Suprapubic skin (tissue), 4 donors: ENCODE measurements at regions not wholly inside any gene's neighbourhood (a gene's known extent, or its start where the extent isn't known, plus 50 kb on each side); places are given as distances from the start of the nearest gene placed in this dataset.

Experiments
- DNase-seq, 2 donors: peaks; one replicate each; pipeline ENCODE4 v3.0.0-alpha.2; 2019; ENCODE audit warnings: low spot score in 2 of 2
- H3K27ac ChIP-seq: fragments of 200-600 bp; sonication (generic); one replicate; pipeline ENCODE4 v1.5.1; 2019
- H3K27me3 ChIP-seq: fragments of 200-600 bp; sonication (generic); one replicate; pipeline ENCODE4 v1.5.1; 2019
- H3K36me3 ChIP-seq: fragments of 200-600 bp; sonication (generic); one replicate; pipeline ENCODE4 v1.5.1; 2019
- H3K4me1 ChIP-seq: fragments of 200-600 bp; sonication (generic); one replicate; pipeline ENCODE4 v1.5.1; 2019
- H3K4me3 ChIP-seq: fragments of 200-600 bp; sonication (generic); one replicate; pipeline ENCODE4 v1.5.1; 2019; ENCODE audit warnings: mild to moderate bottlenecking
- H3K9me3 ChIP-seq: fragments of 200-600 bp; sonication (generic); one replicate; pipeline ENCODE4 v1.5.1; 2019
- EP300 ChIP-seq: sonication (generic); formaldehyde crosslinking; IDR thresholded peaks from one replicate; pipeline ENCODE4 v1.6.1; 2017; ENCODE audit warnings: antibody characterized with exemption
- POLR2A ChIP-seq, 2 donors: fragments of 450-650 bp; IDR thresholded peaks; one replicate each; pipeline ENCODE4 v1.6.1; 2017; ENCODE audit warnings: antibody characterized with exemption in 2 of 2, mild to moderate bottlenecking in 2 of 2, moderate library complexity in 2 of 2
- POLR2AphosphoS5 ChIP-seq, 3 donors: sonication (generic); formaldehyde crosslinking; IDR thresholded peaks; one replicate each; pipeline ENCODE4 v1.6.1; 2017; ENCODE audit warnings: antibody characterized with exemption in 3 of 3
- WGBS: methylation state at CpG from one replicate; pipeline ENCODE4 v1.1.5; 2018; 5-methylcytosine and 5-hydroxymethylcytosine counted together
- TF ChIP-seq, protein P1 (sequence below), 2 donors: fragments of 200-600 bp in 1 of 2; fragments of 450-650 bp in 1 of 2; sonication (generic) in 1 of 2; IDR thresholded peaks; one replicate each; pipeline ENCODE4 v1.5.1; 2016 to 2019; ENCODE audit warnings: antibody characterized with exemption in 2 of 2, mild to moderate bottlenecking in 1 of 2, moderate library complexity in 1 of 2

DNA sequence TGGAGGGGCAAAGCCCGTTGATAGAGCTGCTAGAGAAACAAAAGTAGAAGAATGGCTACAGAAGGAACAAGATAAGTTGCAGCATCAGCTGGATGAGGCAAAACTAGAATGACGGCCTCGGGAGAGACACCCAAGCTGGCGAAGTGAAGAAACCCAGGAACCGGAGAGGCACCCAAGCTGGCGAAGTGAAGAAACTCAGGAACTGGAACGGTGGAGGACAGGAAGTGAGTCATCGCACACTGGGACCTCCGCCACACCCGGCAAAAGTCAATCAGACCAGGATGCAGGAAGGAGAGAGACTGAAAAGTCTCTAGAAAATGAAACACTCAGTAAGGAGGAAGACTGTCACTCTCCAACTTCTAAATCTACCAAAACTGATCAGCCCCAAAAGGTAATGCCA is 133.0 kb upstream of the NEBL start:
- Histone ChIP-seq H3K4me1 (no peaks in the 10 kb centered on the region), H3K4me3 (no peak overlapping the region), H3K9me3 (no peaks in the 10 kb centered on the region), H3K27ac (no peak overlapping the region), H3K36me3 (no peaks in the 10 kb centered on the region), H3K27me3 (no peaks in the 10 kb centered on the region)
- no peak for DNase-seq
- 80% methylated on average over 10 of the region's 10 CpGs for WGBS
- no peak for TF ChIP-seq EP300
- no peak for TF ChIP-seq POLR2AphosphoS5 (IDR thresholded peaks at IDR 0.05)
- TF ChIP-seq POLR2A (IDR thresholded peaks at IDR 0.05) = no peak
- TF ChIP-seq, protein P1, sequence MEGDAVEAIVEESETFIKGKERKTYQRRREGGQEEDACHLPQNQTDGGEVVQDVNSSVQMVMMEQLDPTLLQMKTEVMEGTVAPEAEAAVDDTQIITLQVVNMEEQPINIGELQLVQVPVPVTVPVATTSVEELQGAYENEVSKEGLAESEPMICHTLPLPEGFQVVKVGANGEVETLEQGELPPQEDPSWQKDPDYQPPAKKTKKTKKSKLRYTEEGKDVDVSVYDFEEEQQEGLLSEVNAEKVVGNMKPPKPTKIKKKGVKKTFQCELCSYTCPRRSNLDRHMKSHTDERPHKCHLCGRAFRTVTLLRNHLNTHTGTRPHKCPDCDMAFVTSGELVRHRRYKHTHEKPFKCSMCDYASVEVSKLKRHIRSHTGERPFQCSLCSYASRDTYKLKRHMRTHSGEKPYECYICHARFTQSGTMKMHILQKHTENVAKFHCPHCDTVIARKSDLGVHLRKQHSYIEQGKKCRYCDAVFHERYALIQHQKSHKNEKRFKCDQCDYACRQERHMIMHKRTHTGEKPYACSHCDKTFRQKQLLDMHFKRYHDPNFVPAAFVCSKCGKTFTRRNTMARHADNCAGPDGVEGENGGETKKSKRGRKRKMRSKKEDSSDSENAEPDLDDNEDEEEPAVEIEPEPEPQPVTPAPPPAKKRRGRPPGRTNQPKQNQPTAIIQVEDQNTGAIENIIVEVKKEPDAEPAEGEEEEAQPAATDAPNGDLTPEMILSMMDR (IDR thresholded peaks at IDR 0.05) = no peak

DNA sequence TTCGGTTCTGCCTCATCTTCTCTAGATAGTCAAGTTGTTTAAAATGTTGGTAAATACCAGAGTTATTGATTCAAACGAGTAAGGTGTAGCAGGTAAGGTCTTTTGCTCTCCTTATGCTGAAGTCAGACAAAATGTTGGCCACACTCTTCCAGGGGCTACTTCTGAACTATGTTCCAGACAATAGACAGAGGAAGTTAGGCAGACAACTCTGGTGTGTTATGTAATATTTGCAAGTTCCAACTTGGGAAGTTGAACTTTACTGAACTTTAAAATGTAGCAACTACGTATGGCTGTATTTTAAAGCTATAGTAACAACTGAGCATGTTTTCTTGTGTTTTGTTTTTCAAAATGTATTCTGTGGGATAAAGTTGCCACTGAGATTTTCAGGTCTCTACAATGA is 125.7 kb upstream of the NEBL start:
- peaks cover 5% of the 10 kb centered on the region for H3K4me1 ChIP-seq
- H3K27me3 ChIP-seq = no peaks in the 10 kb centered on the region
- WGBS = 62% methylated on average over 3 of the region's 3 CpGs
- TF ChIP-seq EP300 (no peak), POLR2A (IDR thresholded peaks at IDR 0.05) (no peak), POLR2AphosphoS5 (IDR thresholded peaks at IDR 0.05) (no peak)
- TF ChIP-seq, protein P1 (IDR thresholded peaks at IDR 0.05) = no peak
- no peak overlapping the region for H3K4me3 ChIP-seq
- no peak overlapping the region for H3K27ac ChIP-seq
- no peaks in the 10 kb centered on the region for H3K9me3 ChIP-seq
- no peak for DNase-seq
- H3K36me3 ChIP-seq = no peaks in the 10 kb centered on the region

DNA sequence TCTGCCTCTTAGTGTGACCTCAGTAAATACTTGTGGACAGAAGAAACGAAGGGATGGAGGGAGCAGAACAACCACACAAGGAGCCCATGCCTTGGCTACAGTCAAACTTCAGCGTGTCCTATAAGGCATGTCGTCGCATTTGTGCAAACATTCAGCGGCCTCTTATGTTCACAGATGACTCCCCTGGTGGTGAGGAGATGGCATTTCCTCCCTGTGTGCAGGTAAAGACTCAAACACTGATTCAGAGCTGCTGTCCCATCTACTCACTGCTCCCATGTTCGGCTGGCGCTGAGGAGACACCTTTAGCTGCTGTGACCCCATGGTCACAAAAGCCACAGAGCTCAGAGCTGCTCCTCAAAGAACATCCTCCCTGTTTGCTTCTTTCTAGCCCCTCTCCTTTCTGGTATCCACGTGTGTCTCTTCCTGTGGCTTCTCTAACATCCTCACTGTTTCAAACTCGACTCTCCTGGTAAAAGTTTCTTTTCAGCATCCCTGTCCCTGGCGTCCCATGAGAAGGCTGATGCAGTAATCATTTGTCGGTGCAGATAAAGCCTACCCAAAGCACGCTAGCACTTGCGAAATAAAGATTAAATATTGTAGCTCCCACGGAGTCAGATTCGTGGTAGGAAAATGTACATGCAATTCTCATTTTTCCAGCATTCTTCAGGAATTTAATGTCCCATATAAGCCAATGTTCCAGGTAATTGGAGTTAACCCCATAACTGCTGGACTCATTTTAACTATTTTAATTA is 124.9 kb upstream of the NEBL start:
- 82% methylated on average over 15 of the region's 15 CpGs for WGBS
- H3K4me1 ChIP-seq = peaks cover 5% of the 10 kb centered on the region

DNA sequence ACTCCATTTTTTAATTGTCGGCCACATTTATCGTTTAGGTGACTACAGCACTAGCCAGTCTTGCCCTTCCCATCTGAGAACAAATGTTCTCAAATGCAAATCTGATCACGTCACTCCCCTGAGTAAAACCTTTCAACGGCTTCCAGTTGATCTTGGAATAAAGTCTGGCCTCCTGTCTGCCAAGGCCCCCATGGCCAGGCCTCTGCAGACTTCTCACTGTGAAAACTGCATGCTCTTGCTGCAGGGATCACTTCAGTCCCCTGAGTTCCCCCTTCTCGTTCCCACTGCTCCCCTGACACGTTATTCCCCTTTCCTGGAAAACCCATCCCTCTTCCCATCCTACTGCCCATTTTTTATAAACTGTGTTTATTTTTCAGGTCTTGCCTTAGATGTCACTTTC is 124.1 kb upstream of the NEBL start:
- Histone ChIP-seq H3K27me3 (no peaks in the 10 kb centered on the region), H3K4me1 (peaks cover 5% of the 10 kb centered on the region), H3K36me3 (no peaks in the 10 kb centered on the region), H3K4me3 (no peak overlapping the region), H3K27ac (no peak overlapping the region), H3K9me3 (no peaks in the 10 kb centered on the region)
- 92% methylated on average over 6 of the region's 6 CpGs for WGBS
- DNase-seq = no peak
- TF ChIP-seq POLR2A (IDR thresholded peaks at IDR 0.05) = no peak
- no peak for TF ChIP-seq EP300
- TF ChIP-seq, protein P1 (IDR thresholded peaks at IDR 0.05) = no peak
- no peak for TF ChIP-seq POLR2AphosphoS5 (IDR thresholded peaks at IDR 0.05)

More for the DNA sequence above, 124.9 kb upstream of the NEBL start:
- Histone ChIP-seq H3K9me3 (no peaks in the 10 kb centered on the region), H3K4me3 (no peak overlapping the region), H3K27me3 (no peaks in the 10 kb centered on the region), H3K27ac (no peak overlapping the region), H3K36me3 (no peaks in the 10 kb centered on the region)
- DNase-seq = no peak
- no peak for TF ChIP-seq POLR2A (IDR thresholded peaks at IDR 0.05)
- no peak for TF ChIP-seq POLR2AphosphoS5 (IDR thresholded peaks at IDR 0.05)
- TF ChIP-seq EP300 = no peak
- TF ChIP-seq, protein P1 (IDR thresholded peaks at IDR 0.05) = no peak

DNA sequence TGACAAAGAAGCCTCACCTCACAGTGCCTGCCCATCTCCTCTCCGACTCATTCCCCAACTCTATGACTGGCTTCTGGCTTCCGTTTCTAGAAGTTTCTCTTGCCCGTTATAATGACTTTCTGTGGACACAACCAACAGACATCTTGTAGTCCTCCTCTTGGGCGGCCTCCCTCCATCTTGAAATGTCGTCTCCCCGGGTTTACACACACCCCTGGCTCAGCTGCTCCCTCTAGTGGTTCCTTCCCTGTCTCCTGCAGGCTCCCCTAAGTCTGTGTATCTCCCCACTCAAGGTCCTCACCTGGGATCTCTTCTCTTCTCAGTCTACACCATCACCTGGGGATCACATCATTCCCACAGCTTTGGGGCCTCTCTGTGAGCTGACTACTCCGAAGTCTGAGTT is 123.4 kb upstream of the NEBL start:
- H3K36me3 ChIP-seq = no peaks in the 10 kb centered on the region
- 93% methylated on average over 7 of the region's 7 CpGs for WGBS
- H3K9me3 ChIP-seq = no peaks in the 10 kb centered on the region
- H3K4me3 ChIP-seq = no peak overlapping the region
- peaks cover 5% of the 10 kb centered on the region for H3K4me1 ChIP-seq
- no peak overlapping the region for H3K27ac ChIP-seq
- DNase-seq = no peak
- H3K27me3 ChIP-seq = no peaks in the 10 kb centered on the region
- TF ChIP-seq POLR2A (IDR thresholded peaks at IDR 0.05) (no peak), POLR2AphosphoS5 (IDR thresholded peaks at IDR 0.05) (no peak), EP300 (no peak)
- TF ChIP-seq, protein P1 (IDR thresholded peaks at IDR 0.05) = peak in 1 of 2 donors; percentile 15
